K562 (cell line): ENCODE measurements at regions not wholly inside any gene's neighbourhood (a gene's known extent, or its start where the extent isn't known, plus 50 kb on each side); places are given as distances from the start of the nearest gene placed in this dataset.

Experiments
- CTBP1 ChIP-seq: fragments of 450-650 bp; IDR thresholded peaks from 2 replicates; pipeline ENCODE4 v1.6.1; 2016; ENCODE audit warnings: borderline replicate concordance
- E2F5 ChIP-seq: sonication (generic); formaldehyde crosslinking; IDR thresholded peaks from 2 replicates; pipeline ENCODE4 v1.8.0; 2022; ENCODE audit warnings: mild to moderate bottlenecking, missing genetic modification reagents
- MAX ChIP-seq: sonication (generic); formaldehyde crosslinking; IDR thresholded peaks from 2 replicates; pipeline ENCODE4 v1.9.0; 2022; ENCODE audit warnings: mild to moderate bottlenecking, missing genetic modification reagents
- NR2F6 ChIP-seq: fragments of 450-650 bp; formaldehyde crosslinking; IDR thresholded peaks from 2 replicates; pipeline ENCODE4 v1.4.0; 2020; ENCODE audit warnings: mild to moderate bottlenecking
- PBX2 ChIP-seq, 2 experiments: IDR thresholded peaks in 1 of 2; conservative IDR thresholded peaks in 1 of 2; 2 replicates each; pipeline ENCODE4 v1.6.1; 2016; ENCODE audit warnings: low read depth in 2 of 2, mild to moderate bottlenecking in 1 of 2, missing compliant biosample characterization in 1 of 2, missing genetic modification characterization in 1 of 2, moderate library complexity in 1 of 2
- PTRF ChIP-seq: fragments of 450-650 bp; IDR thresholded peaks from 2 replicates; pipeline ENCODE4 v1.6.1; 2016; ENCODE audit warnings: mild to moderate bottlenecking, missing genetic modification characterization, missing compliant biosample characterization
- RBFOX2 ChIP-seq: fragments of 200-400 bp; formaldehyde crosslinking; IDR thresholded peaks from 2 replicates; pipeline ENCODE4 v1.6.1; 2017; ENCODE audit warnings: low read depth, mild to moderate bottlenecking, low read length, moderate library complexity
- SRF ChIP-seq, 2 experiments: fragments of 250-450, 450-650 bp in 1 of 2; sonication (Bioruptor Pico) in 1 of 2; sonication (generic) in 1 of 2; formaldehyde crosslinking; IDR thresholded peaks; 2 replicates each; pipeline versions ENCODE4 v1.5.0 to v1.5.1; 2020 to 2022; ENCODE audit warnings: mild to moderate bottlenecking in 1 of 2, missing genetic modification reagents in 1 of 2
- TCF15 ChIP-seq: fragments of 250-450 bp; sonication (Bioruptor Pico); IDR thresholded peaks from 2 replicates; pipeline ENCODE4 v1.8.0; 2022; ENCODE audit warnings: moderate library complexity, mild to moderate bottlenecking, inconsistent platforms
- ZNF318 ChIP-seq, 2 experiments: fragments of 450-650 bp; IDR thresholded peaks; 2 replicates each; pipeline ENCODE4 v1.6.1; 2016; ENCODE audit warnings: mild to moderate bottlenecking in 2 of 2, borderline replicate concordance in 1 of 2, low read depth in 1 of 2, moderate library complexity in 1 of 2
- ZNF764 ChIP-seq: fragments of 250-450 bp; sonication (Bioruptor Pico); IDR thresholded peaks from 2 replicates; pipeline ENCODE4 v1.4.0; 2020; ENCODE audit warnings: low read depth, mild to moderate bottlenecking, moderate library complexity

- TF ChIP-seq ZNF764 (CRISPR knock-in tag) = no peak
- peak in 1 of 2 experiments; percentile 52; a peak in 1 of 4 replicates for TF ChIP-seq ZNF318 (IDR thresholded peaks at IDR 0.05; ENCODE audit: borderline replicate concordance in 1 of 2, low read depth in 1 of 2)
- TF ChIP-seq TCF15 (CRISPR knock-in tag) = peak; percentile 99
- TF ChIP-seq PBX2 (CRISPR knock-in tag; IDR thresholded peaks at IDR 0.05; ENCODE audit: low read depth) = no peak
- TF ChIP-seq PBX2 (tag; conservative IDR thresholded peaks at IDR 0.05; ENCODE audit: low read depth) = peak; percentile 78
- no peak for TF ChIP-seq RBFOX2
- TF ChIP-seq NR2F6 (CRISPR knock-in tag) = peak; percentile 79; the same call in 1 of the 2 replicates
- peak; percentile 96 for TF ChIP-seq PTRF
- no peak for TF ChIP-seq E2F5 (CRISPR knock-in tag)
- TF ChIP-seq SRF (CRISPR knock-in tag; IDR thresholded peaks at IDR 0.05) = peak; percentile 78 to 98
- peak; percentile 83; the same call in 1 of the 2 replicates for TF ChIP-seq CTBP1
- TF ChIP-seq MAX (CRISPR knock-in tag) = peak; percentile 59
Measured at GRCh38 chr6:16031278-16031981, 97.5 kb upstream of the MYLIP start (continued).
